Mesendoderm (in vitro differentiated cells): ENCODE measurements at regions not wholly inside any gene's neighbourhood (a gene's known extent, or its start where the extent isn't known, plus 50 kb on each side); places are given as distances from the start of the nearest gene placed in this dataset.

Experiments used
- DNase-seq: peaks from one replicate; pipeline ENCODE4 v3.0.0; 2013
- H2AK5ac ChIP-seq: 2 replicates; pipeline ENCODE4 v1.6.1; 2013; ENCODE audit warnings: low read length, inconsistent platforms
- H2BK120ac ChIP-seq: 2 replicates; pipeline ENCODE4 v1.6.1; 2013; ENCODE audit warnings: low read depth, mild to moderate bottlenecking, low read length, moderate library complexity, mixed read lengths
- H2BK15ac ChIP-seq: replicated peaks from 2 replicates; pipeline ENCODE4 v1.6.1; 2013; ENCODE audit warnings: low read depth, mild to moderate bottlenecking, moderate library complexity
- H2BK5ac ChIP-seq: 2 replicates; pipeline ENCODE4 v1.6.1; 2013; ENCODE audit warnings: low read length, inconsistent platforms
- H3K18ac ChIP-seq: 2 replicates; pipeline ENCODE4 v1.6.1; 2013; ENCODE audit warnings: mild to moderate bottlenecking, low read length, mixed read lengths
- H3K23ac ChIP-seq: one replicate; pipeline ENCODE4 v1.6.1; 2013; ENCODE audit warnings: low read length
- H3K27ac ChIP-seq: 2 replicates; pipeline ENCODE4 v1.5.1; 2013; ENCODE audit warnings: low read depth, mild to moderate bottlenecking, inconsistent platforms, low read length, moderate library complexity
- H3K27me3 ChIP-seq: 2 replicates; pipeline ENCODE4 v1.6.1; 2013; ENCODE audit warnings: low read length, control low read depth, mild to moderate bottlenecking, inconsistent platforms; ENCODE audit not compliant: insufficient read depth, poor library complexity
- H3K36me3 ChIP-seq: 2 replicates; pipeline ENCODE4 v1.6.1; 2013; ENCODE audit warnings: low read length, inconsistent platforms; ENCODE audit not compliant: control insufficient read depth, insufficient read depth
- H3K4ac ChIP-seq: one replicate; pipeline ENCODE4 v1.6.1; 2013; ENCODE audit warnings: low read depth, mild to moderate bottlenecking, low read length, moderate library complexity
- H3K4me1 ChIP-seq: 2 replicates; pipeline ENCODE4 v1.6.1; 2013; ENCODE audit warnings: low read depth, low read length, inconsistent platforms; ENCODE audit not compliant: control insufficient read depth
- H3K4me2 ChIP-seq: 2 replicates; pipeline ENCODE4 v1.6.1; 2013; ENCODE audit warnings: low read length
- H3K4me3 ChIP-seq: 2 replicates; pipeline ENCODE4 v1.5.1; 2013; ENCODE audit warnings: mild to moderate bottlenecking, low read length
- H3K56ac ChIP-seq: one replicate; pipeline ENCODE4 v1.6.1; 2013; ENCODE audit warnings: low read length
- H3K79me1 ChIP-seq: 2 replicates; pipeline ENCODE4 v1.6.1; 2013; ENCODE audit warnings: low read length, inconsistent platforms
- H3K79me2 ChIP-seq: 2 replicates; pipeline ENCODE4 v1.6.1; 2013; ENCODE audit warnings: mild to moderate bottlenecking, low read length; ENCODE audit not compliant: control insufficient read depth, insufficient read depth
- H3K9ac ChIP-seq: 2 replicates; pipeline ENCODE4 v1.6.1; 2013; ENCODE audit warnings: low read length, inconsistent platforms
- H4K5ac ChIP-seq: one replicate; pipeline ENCODE4 v1.6.1; 2013; ENCODE audit warnings: low read length
- H4K8ac ChIP-seq: one replicate; pipeline ENCODE4 v1.6.1; 2013; ENCODE audit warnings: low read depth, mild to moderate bottlenecking, control low read depth, low read length, moderate library complexity
- WGBS: extraction: QIAGEN DNeasy Blood & Tissue Kit; methylation state at CpG from one replicate; pipeline ENCODE4 v1.1.7; 2013; ENCODE audit warnings: low lambda C conversion rate, missing lambda C conversion rate; ENCODE audit not compliant: insufficient coverage; ENCODE audit errors: extremely low coverage; 5-methylcytosine and 5-hydroxymethylcytosine counted together

DNA sequence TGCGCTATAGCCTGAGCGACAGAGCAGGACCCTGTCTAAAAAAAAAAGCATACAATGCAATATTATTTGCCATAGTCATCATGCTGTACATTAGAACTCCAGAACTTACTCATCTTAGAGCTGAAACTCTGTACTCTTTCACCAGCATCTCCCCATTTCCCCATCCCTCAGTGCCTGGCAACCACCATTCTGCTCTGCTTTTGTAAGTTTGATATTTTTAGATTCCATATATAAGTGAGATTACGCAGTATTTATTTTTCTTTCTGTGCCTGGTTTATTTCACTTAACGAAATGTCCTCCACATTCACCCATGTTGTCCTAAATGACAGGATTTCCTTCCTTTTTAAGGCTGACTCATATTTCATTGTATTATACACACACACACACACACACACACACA lies 121.8 kb downstream of the BBS10 start:
- H4K5ac ChIP-seq, result no peak overlapping the region
- H3K18ac ChIP-seq, result no peak overlapping the region
- H3K56ac ChIP-seq, result no peak overlapping the region
- H3K79me2 ChIP-seq, result no peaks in the 10 kb centered on the region
- H3K27ac ChIP-seq, result no peak overlapping the region
- no peak for DNase-seq
- no peak overlapping the region for H2AK5ac ChIP-seq
- no peak overlapping the region for H3K4me2 ChIP-seq
- no peak overlapping the region for H2BK5ac ChIP-seq
- no peak overlapping the region for H2BK15ac ChIP-seq
- no peaks in the 10 kb centered on the region for H3K27me3 ChIP-seq
- no peak overlapping the region for H2BK120ac ChIP-seq
- no peak overlapping the region for H3K9ac ChIP-seq
- no peak overlapping the region for H3K23ac ChIP-seq
- H3K4me1 ChIP-seq, result no peaks in the 10 kb centered on the region
- H3K4me3 ChIP-seq, result no peak overlapping the region
- no peak overlapping the region for H4K8ac ChIP-seq
- no peaks in the 10 kb centered on the region for H3K79me1 ChIP-seq
- WGBS, result no CpG with 5 or more reads among the region's 4 CpGs
- no peak overlapping the region for H3K4ac ChIP-seq
- no peaks in the 10 kb centered on the region for H3K36me3 ChIP-seq

DNA sequence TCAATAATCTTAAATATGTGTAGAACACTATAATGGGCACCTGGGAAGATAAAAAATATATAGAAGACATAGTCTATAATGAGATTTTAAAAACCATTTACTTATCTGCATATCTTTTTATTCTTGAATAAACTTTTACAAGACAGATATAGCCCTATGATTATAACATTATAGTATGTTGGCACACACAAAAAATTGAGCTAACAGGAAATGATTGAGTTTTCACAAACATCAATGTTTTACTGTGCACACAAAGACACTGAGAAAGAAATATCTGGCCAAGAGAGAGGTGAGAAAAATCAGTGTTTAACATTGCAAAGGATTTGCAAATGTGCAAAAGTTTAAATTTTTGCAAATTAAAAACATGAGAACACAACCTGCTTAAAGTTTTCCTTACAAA lies 124.3 kb downstream of the BBS10 start:
- H3K23ac ChIP-seq, result no peak overlapping the region
- no peaks in the 10 kb centered on the region for H3K4me1 ChIP-seq
- no peak overlapping the region for H3K4me2 ChIP-seq
- no peak overlapping the region for H2BK5ac ChIP-seq
- no peak overlapping the region for H2AK5ac ChIP-seq
- H3K4ac ChIP-seq, result no peak overlapping the region
- no peaks in the 10 kb centered on the region for H3K36me3 ChIP-seq
- no peak overlapping the region for H3K56ac ChIP-seq
- H3K79me2 ChIP-seq, result no peaks in the 10 kb centered on the region
- no peaks in the 10 kb centered on the region for H3K79me1 ChIP-seq
- no peak overlapping the region for H3K27ac ChIP-seq
- H3K9ac ChIP-seq, result no peak overlapping the region
- H2BK120ac ChIP-seq, result no peak overlapping the region
- H3K4me3 ChIP-seq, result no peak overlapping the region
- DNase-seq, result no peak
- H3K27me3 ChIP-seq, result no peaks in the 10 kb centered on the region
- H4K5ac ChIP-seq, result no peak overlapping the region
- no peak overlapping the region for H4K8ac ChIP-seq
- no peak overlapping the region for H2BK15ac ChIP-seq
- H3K18ac ChIP-seq, result no peak overlapping the region

GRCh38 chr12:76220980-76221379 lies 127.2 kb downstream of the BBS10 start:
- Histone ChIP-seq H3K27ac (no peak overlapping the region), H3K79me2 (no peaks in the 10 kb centered on the region), H3K4me3 (no peak overlapping the region), H3K4me1 (no peaks in the 10 kb centered on the region), H4K8ac (no peak overlapping the region), H2BK15ac (no peak overlapping the region), H3K4me2 (no peak overlapping the region), H3K9ac (no peak overlapping the region), H4K5ac (no peak overlapping the region), H2AK5ac (no peak overlapping the region), H3K36me3 (no peaks in the 10 kb centered on the region), H3K23ac (no peak overlapping the region), H2BK5ac (no peak overlapping the region), H3K4ac (no peak overlapping the region), H3K79me1 (no peaks in the 10 kb centered on the region), H3K56ac (no peak overlapping the region), H3K27me3 (no peaks in the 10 kb centered on the region), H2BK120ac (no peak overlapping the region), H3K18ac (no peak overlapping the region)
- WGBS, result no CpG with 5 or more reads among the region's 1 CpG
- DNase-seq, result peak; percentile 73

GRCh38 chr12:76219806-76220205 lies 128.4 kb downstream of the BBS10 start:
- H3K79me2 ChIP-seq, result no peaks in the 10 kb centered on the region
- H3K23ac ChIP-seq, result no peak overlapping the region
- H3K9ac ChIP-seq, result no peak overlapping the region
- no peak overlapping the region for H2BK5ac ChIP-seq
- no peak overlapping the region for H2BK120ac ChIP-seq
- H4K8ac ChIP-seq, result no peak overlapping the region
- H3K4me2 ChIP-seq, result no peak overlapping the region
- no peak overlapping the region for H3K27ac ChIP-seq
- no peak overlapping the region for H3K4me3 ChIP-seq
- no peak overlapping the region for H3K4ac ChIP-seq
- H4K5ac ChIP-seq, result no peak overlapping the region
- no CpG with 5 or more reads among the region's 1 CpG for WGBS
- no peak overlapping the region for H3K56ac ChIP-seq
- H3K27me3 ChIP-seq, result no peaks in the 10 kb centered on the region
- no peak overlapping the region for H2BK15ac ChIP-seq
- no peak overlapping the region for H2AK5ac ChIP-seq
- H3K18ac ChIP-seq, result no peak overlapping the region
- no peaks in the 10 kb centered on the region for H3K4me1 ChIP-seq
- DNase-seq, result no peak
- no peaks in the 10 kb centered on the region for H3K36me3 ChIP-seq
- H3K79me1 ChIP-seq, result no peaks in the 10 kb centered on the region

DNA sequence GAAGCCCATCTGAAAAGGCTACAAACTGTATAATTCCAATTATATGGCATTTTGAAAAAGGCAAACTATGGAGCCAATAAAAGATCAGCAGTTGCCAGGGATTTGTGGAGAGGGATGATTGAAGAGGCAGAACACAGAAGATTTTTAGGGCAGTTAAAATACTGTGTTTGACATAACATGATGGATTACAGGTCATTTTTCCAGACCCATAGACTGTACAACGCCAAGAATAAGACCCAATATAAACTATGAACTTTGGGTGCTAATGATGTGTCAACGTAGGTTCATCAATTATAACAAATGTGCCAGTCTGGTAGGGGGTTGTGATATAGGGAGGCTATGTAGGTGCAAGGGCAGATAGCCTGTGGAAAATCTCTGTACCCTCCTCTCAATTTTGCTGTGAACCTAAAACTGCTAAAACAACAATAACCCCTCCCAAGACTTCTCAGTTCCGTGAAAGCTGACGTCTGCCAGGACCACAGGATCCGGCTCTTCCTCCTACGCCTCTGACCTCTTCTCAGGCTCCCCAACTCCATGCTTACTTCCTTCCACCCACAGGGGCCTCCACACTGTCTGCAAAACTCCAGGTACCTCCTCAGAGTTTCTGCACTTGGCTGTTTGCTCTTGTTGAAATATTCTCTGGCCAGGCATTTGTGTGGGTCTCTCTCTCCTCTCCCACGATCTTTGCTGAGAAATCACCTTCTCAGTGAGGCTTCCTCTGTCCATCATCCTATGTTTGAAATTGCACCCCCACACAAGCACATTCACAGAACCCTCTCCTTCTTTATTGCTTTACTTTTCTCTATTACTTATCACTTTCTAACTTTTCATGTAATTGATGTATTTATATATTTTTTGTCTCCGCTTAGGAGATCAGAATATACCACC lies 131.4 kb downstream of the BBS10 start:
- Histone ChIP-seq H3K27me3 (no peaks in the 10 kb centered on the region), H3K4me2 (no peak overlapping the region), H4K5ac (no peak overlapping the region), H3K18ac (no peak overlapping the region), H2BK15ac (no peak overlapping the region), H3K23ac (no peak overlapping the region), H4K8ac (no peak overlapping the region), H3K9ac (no peak overlapping the region), H3K79me2 (no peaks in the 10 kb centered on the region), H3K56ac (no peak overlapping the region), H3K79me1 (no peaks in the 10 kb centered on the region), H2BK5ac (no peak overlapping the region), H2BK120ac (no peak overlapping the region), H3K4ac (no peak overlapping the region), H3K4me1 (no peaks in the 10 kb centered on the region), H3K36me3 (no peaks in the 10 kb centered on the region), H3K27ac (no peak overlapping the region), H3K4me3 (no peak overlapping the region), H2AK5ac (no peak overlapping the region)
- DNase-seq, result no peak
- WGBS, result no CpG with 5 or more reads among the region's 8 CpGs

DNA sequence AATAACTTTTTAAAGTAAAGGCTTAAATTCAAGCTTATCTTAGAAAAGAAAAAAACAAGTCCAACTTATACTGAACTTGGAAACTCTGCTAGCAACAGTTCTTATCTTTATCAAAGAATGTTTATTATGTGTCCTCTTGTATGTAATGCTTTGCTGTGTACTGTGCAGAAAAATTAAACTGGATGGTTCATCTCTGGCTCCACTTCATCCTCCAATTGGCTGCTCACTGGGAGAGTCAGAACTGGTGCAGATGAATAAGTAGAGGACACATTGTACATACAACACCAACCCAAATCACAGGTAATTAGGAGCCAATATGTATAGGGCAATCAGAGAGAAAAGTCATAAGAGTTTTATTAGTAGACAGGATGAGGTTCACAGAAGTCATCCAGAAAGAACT lies 123.6 kb upstream of the NAP1L1 start:
- no peak overlapping the region for H2AK5ac ChIP-seq
- no peak overlapping the region for H3K23ac ChIP-seq
- DNase-seq, result no peak
- H4K8ac ChIP-seq, result no peak overlapping the region
- H3K4ac ChIP-seq, result no peak overlapping the region
- H3K18ac ChIP-seq, result no peak overlapping the region
- no peak overlapping the region for H4K5ac ChIP-seq
- no peak overlapping the region for H2BK15ac ChIP-seq
- H3K79me1 ChIP-seq, result no peaks in the 10 kb centered on the region
- no peaks in the 10 kb centered on the region for H3K36me3 ChIP-seq
- H3K79me2 ChIP-seq, result no peaks in the 10 kb centered on the region
- no peak overlapping the region for H3K27ac ChIP-seq
- no peak overlapping the region for H3K9ac ChIP-seq
- H3K4me1 ChIP-seq, result no peaks in the 10 kb centered on the region
- no peak overlapping the region for H3K4me2 ChIP-seq
- no peak overlapping the region for H3K4me3 ChIP-seq
- H3K27me3 ChIP-seq, result no peaks in the 10 kb centered on the region
- no peak overlapping the region for H2BK120ac ChIP-seq
- H2BK5ac ChIP-seq, result no peak overlapping the region
- no peak overlapping the region for H3K56ac ChIP-seq
